IMR-90 (cell line): ENCODE measurements at regions not wholly inside any gene's neighbourhood (a gene's known extent, or its start where the extent isn't known, plus 50 kb on each side); places are given as distances from the start of the nearest gene placed in this dataset.

Experiments used
- ATAC-seq: fragments of 200-7000 bp; cut with Tn5 transposase; 2 replicates; pipeline ENCODE4 v1.9.1; 2020; ENCODE audit warnings: low read depth, mild to moderate bottlenecking, moderate library complexity
- BruUV-seq: library from RNA; stranded (reverse); fragments of 400-500 nt; replicated peaks from 2 replicates; lab custom pipeline; 2021; lab: Mats Ljungman, UMichigan
- CTCF ChIA-PET: fragments of 300-600 bp; formaldehyde crosslinking; extraction: SDS; loops from one replicate; lab custom pipeline; 2021; ENCODE audit warnings: antibody characterized with exemption; lab: Yijun Ruan, JAX
- POLR2A ChIA-PET: fragments of 300-600 bp; sonication (Branson Sonifier 250); formaldehyde crosslinking; loops from one replicate; lab custom pipeline; 2022; ENCODE audit warnings: antibody characterized with exemption; ENCODE audit not compliant: unreplicated experiment; lab: Charles Lee
- DNase-seq: peaks from one replicate; pipeline ENCODE4 v3.0.0; 2013
- H2AFZ ChIP-seq: replicated peaks from 2 replicates; pipeline ENCODE3; 2013; ENCODE audit warnings: low read length, mild to moderate bottlenecking; ENCODE audit not compliant: poor library complexity
- H2AK5ac ChIP-seq: 2 replicates; pipeline ENCODE4 v1.6.1; 2013; ENCODE audit warnings: low read depth, low read length, inconsistent platforms
- H2AK9ac ChIP-seq: replicated peaks from 2 replicates; pipeline ENCODE3; 2013; ENCODE audit warnings: mild to moderate bottlenecking, low read depth, low read length, moderate library complexity; ENCODE audit not compliant: poor library complexity
- H2BK120ac ChIP-seq: 2 replicates; pipeline ENCODE4 v1.6.1; 2013; ENCODE audit warnings: low read depth, low read length, inconsistent platforms
- H2BK15ac ChIP-seq: 3 replicates; pipeline ENCODE4 v1.6.1; 2013; ENCODE audit warnings: low read depth, low read length, inconsistent platforms
- H2BK20ac ChIP-seq: 2 replicates; pipeline ENCODE4 v1.6.1; 2013; ENCODE audit warnings: low read depth, mild to moderate bottlenecking, inconsistent platforms, low read length, moderate library complexity
- H2BK5ac ChIP-seq: 2 replicates; pipeline ENCODE4 v1.6.1; 2013; ENCODE audit warnings: mild to moderate bottlenecking, low read depth, low read length, inconsistent platforms; ENCODE audit not compliant: poor library complexity, severe bottlenecking
- H3K14ac ChIP-seq: replicated peaks from 2 replicates; pipeline ENCODE4 v1.6.1; 2013; ENCODE audit warnings: low read depth, low read length, inconsistent platforms
- H3K18ac ChIP-seq: 2 replicates; pipeline ENCODE4 v1.6.1; 2013; ENCODE audit warnings: low read depth, low read length, control low read depth
- H3K23ac ChIP-seq: 2 replicates; pipeline ENCODE4 v1.6.1; 2013; ENCODE audit warnings: low read depth, low read length, inconsistent platforms
- H3K27ac ChIP-seq: 2 replicates; pipeline ENCODE4 v1.5.1; 2013; ENCODE audit warnings: mild to moderate bottlenecking, control low read depth, low read length; ENCODE audit not compliant: insufficient read depth
- H3K27me3 ChIP-seq: 2 replicates; pipeline ENCODE4 v1.6.1; 2013; ENCODE audit warnings: low read length; ENCODE audit not compliant: control insufficient read depth, insufficient read depth
- H3K36me3 ChIP-seq: 2 replicates; pipeline ENCODE4 v1.6.1; 2013; ENCODE audit warnings: low read length, mixed read lengths; ENCODE audit not compliant: control insufficient read depth, insufficient read depth
- H3K4ac ChIP-seq: 2 replicates; pipeline ENCODE4 v1.6.1; 2013; ENCODE audit warnings: low read depth, low read length, inconsistent platforms
- H3K4me1 ChIP-seq: 2 replicates; pipeline ENCODE4 v1.6.1; 2013; ENCODE audit warnings: low read length, mixed read lengths; ENCODE audit not compliant: control insufficient read depth, insufficient read depth
- H3K4me2 ChIP-seq: 2 replicates; pipeline ENCODE4 v1.6.1; 2013; ENCODE audit warnings: low read depth, mild to moderate bottlenecking, control low read depth, low read length, moderate library complexity
- H3K4me3 ChIP-seq: 2 replicates; pipeline ENCODE4 v1.5.1; 2013; ENCODE audit warnings: low read depth, mild to moderate bottlenecking, control low read depth, low read length, moderate library complexity; ENCODE audit not compliant: insufficient read depth
- H3K56ac ChIP-seq: 2 replicates; pipeline ENCODE4 v1.6.1; 2013; ENCODE audit warnings: low read length, inconsistent platforms; ENCODE audit not compliant: insufficient read depth; ENCODE audit errors: extremely low read depth
- H3K79me1 ChIP-seq, 2 experiments: 2 replicates each; pipeline ENCODE4 v1.6.1; 2013; ENCODE audit warnings: low read length in 2 of 2, inconsistent platforms in 1 of 2, low read depth in 1 of 2
- H3K9ac ChIP-seq: 2 replicates; pipeline ENCODE4 v1.6.1; 2013; ENCODE audit warnings: low read depth, low read length, control low read depth
- H3K9me1 ChIP-seq: 2 replicates; pipeline ENCODE4 v1.6.1; 2013; ENCODE audit warnings: low read length, inconsistent platforms; ENCODE audit not compliant: insufficient read depth
- H3K9me3 ChIP-seq: 2 replicates; pipeline ENCODE4 v1.6.1; 2013; ENCODE audit warnings: low read length; ENCODE audit not compliant: control insufficient read depth, insufficient read depth
- H4K20me1 ChIP-seq: 2 replicates; pipeline ENCODE4 v1.6.1; 2013; ENCODE audit warnings: low read length, inconsistent platforms; ENCODE audit not compliant: insufficient read depth
- H4K5ac ChIP-seq: 2 replicates; pipeline ENCODE4 v1.6.1; 2013; ENCODE audit warnings: mild to moderate bottlenecking, low read depth, low read length, control low read depth
- H4K8ac ChIP-seq, 2 experiments: 2 replicates each; pipeline ENCODE4 v1.6.1; 2013; ENCODE audit warnings: low read depth in 2 of 2, low read length in 2 of 2, control low read depth in 1 of 2, inconsistent platforms in 1 of 2
- H4K91ac ChIP-seq: 2 replicates; pipeline ENCODE4 v1.6.1; 2013; ENCODE audit warnings: low read depth, low read length, inconsistent platforms; ENCODE audit not compliant: insufficient read depth
- BHLHE40 ChIP-seq: fragments of 150-350 bp; IDR thresholded peaks from 2 replicates; pipeline ENCODE4 v1.6.1; 2016; ENCODE audit warnings: mild to moderate bottlenecking, low read depth, low read length
- CHD1 ChIP-seq: IDR thresholded peaks from 2 replicates; pipeline ENCODE4 v1.6.1; 2012; ENCODE audit warnings: low read depth, low read length, improper control_type of control experiment
- FOS ChIP-seq: fragments of 150-350 bp; IDR thresholded peaks from 2 replicates; pipeline ENCODE4 v1.6.1; 2016; ENCODE audit warnings: low read depth, low read length
- MAFK ChIP-seq: IDR thresholded peaks from 2 replicates; pipeline ENCODE4 v1.6.1; 2012; ENCODE audit warnings: low read depth, low read length, improper control_type of control experiment
- NFE2L2 ChIP-seq: fragments of 150-350 bp; IDR thresholded peaks from 2 replicates; pipeline ENCODE4 v1.6.1; 2016; ENCODE audit warnings: low read depth, mild to moderate bottlenecking, low read length
- POLR2A ChIP-seq: IDR thresholded peaks from 2 replicates; pipeline ENCODE4 v1.6.1; 2012; ENCODE audit warnings: mild to moderate bottlenecking, low read depth, low read length
- RFX5 ChIP-seq: IDR thresholded peaks from 2 replicates; pipeline ENCODE4 v1.8.0; 2012; ENCODE audit warnings: low read depth, mild to moderate bottlenecking, low read length, moderate library complexity
- SMC3 ChIP-seq: fragments of 150-350 bp; IDR thresholded peaks from 2 replicates; pipeline ENCODE4 v1.6.1; 2016; ENCODE audit warnings: low read depth, mild to moderate bottlenecking, antibody characterized with exemption, low read length, moderate library complexity
- WGBS, 2 experiments: methylation state at CpG; one replicate each; pipeline versions ENCODE4 v1.1.5 to v1.1.7; 2013; ENCODE audit warnings: missing lambda C conversion rate in 2 of 2; ENCODE audit not compliant: insufficient read length in 1 of 2; ENCODE audit errors: extremely low coverage in 2 of 2; 5-methylcytosine and 5-hydroxymethylcytosine counted together
- dilution Hi-C: fragments of 300-500 bp; cut with HindIII; formaldehyde crosslinking; loops from one replicate; pipeline ENCODE4 v1.14.3; 2018; ENCODE audit warnings: low sequenced_read_pairs; ENCODE audit not compliant: unreplicated experiment
- in situ Hi-C: fragments of 300-500 bp; cut with MboI; formaldehyde crosslinking; loops from 3 replicates; pipeline ENCODE4 v1.14.3; 2019; ENCODE audit warnings: low sequenced_read_pairs, inconsistent platforms, mixed read lengths
- intact Hi-C: fragments of 100-400 bp; cut with micrococcal nuclease; formaldehyde crosslinking; loops from 2 replicates; pipeline ENCODE4 v1.10.0; 2022
- TF ChIP-seq, protein P1 (sequence below): fragments of 150-350 bp; IDR thresholded peaks from 2 replicates; pipeline ENCODE4 v1.6.1; 2017; ENCODE audit warnings: mild to moderate bottlenecking, antibody characterized with exemption, low read length, low read depth

DNA sequence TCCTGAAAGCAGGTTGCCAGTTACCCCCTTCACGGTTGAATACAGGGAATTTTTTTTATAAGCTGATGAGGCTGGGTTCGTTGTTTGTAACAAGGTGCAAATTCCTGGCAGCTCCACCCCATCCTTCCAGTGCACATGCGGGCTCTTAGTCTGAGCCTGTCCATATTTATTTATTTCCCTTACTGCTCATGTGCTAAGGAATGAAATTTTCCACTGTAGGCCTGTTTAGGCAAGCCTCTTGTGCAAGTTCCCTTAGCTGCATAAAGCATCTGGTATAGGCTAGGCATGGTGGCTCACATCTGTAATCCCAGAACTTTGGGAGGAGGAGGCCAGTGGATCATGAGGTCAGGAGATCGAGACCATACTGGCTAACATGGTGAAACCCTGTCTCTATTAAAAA is 560.9 kb upstream of the PCDH9 start:
- no peaks in the 10 kb centered on the region for H3K9me1 ChIP-seq
- no peak overlapping the region for H2BK5ac ChIP-seq
- H3K23ac ChIP-seq = no peak overlapping the region
- no peaks in the 10 kb centered on the region for H3K9me3 ChIP-seq
- no peak overlapping the region for H3K4me2 ChIP-seq
- no peak overlapping the region for H3K27ac ChIP-seq
- no peak overlapping the region for H3K4me3 ChIP-seq
- no peak overlapping the region for H4K91ac ChIP-seq
- DNase-seq (no peak), ATAC-seq (no peak)
- no peak overlapping the region for H2AK9ac ChIP-seq
- dilution Hi-C loops (no loop called here), intact Hi-C loops (no loop called here), in situ Hi-C loops (no loop called here)
- H4K5ac ChIP-seq = no peak overlapping the region
- no peak overlapping the region for H3K9ac ChIP-seq
- H3K14ac ChIP-seq = no peak overlapping the region
- TF ChIP-seq FOS (no peak), SMC3 (no peak), RFX5 (no peak), MAFK (no peak), NFE2L2 (no peak), BHLHE40 (no peak), CHD1 (no peak), POLR2A (no peak)
- TF ChIP-seq, protein P1, sequence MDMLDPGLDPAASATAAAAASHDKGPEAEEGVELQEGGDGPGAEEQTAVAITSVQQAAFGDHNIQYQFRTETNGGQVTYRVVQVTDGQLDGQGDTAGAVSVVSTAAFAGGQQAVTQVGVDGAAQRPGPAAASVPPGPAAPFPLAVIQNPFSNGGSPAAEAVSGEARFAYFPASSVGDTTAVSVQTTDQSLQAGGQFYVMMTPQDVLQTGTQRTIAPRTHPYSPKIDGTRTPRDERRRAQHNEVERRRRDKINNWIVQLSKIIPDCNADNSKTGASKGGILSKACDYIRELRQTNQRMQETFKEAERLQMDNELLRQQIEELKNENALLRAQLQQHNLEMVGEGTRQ = no peak
- ChIA-PET POLR2A (no interaction called here), CTCF (interaction anchor here (0.6 kb wide), 1 partner anchor 20 kb away, joined by 3 read pairs; no protein-coding TSS in a partner anchor)
- no peak overlapping the region for H3K4ac ChIP-seq
- H2AK5ac ChIP-seq = no peak overlapping the region
- no TSS peak for BruUV-seq
- no peaks in the 10 kb centered on the region for H3K79me1 ChIP-seq
- no peak overlapping the region for H2BK20ac ChIP-seq
- H4K8ac ChIP-seq = no peak overlapping the region
- no peaks in the 10 kb centered on the region for H4K20me1 ChIP-seq
- H2AFZ ChIP-seq = no peak overlapping the region
- no CpG with 5 or more reads among the region's 4 CpGs for WGBS, 2 experiments
- no peak overlapping the region for H2BK120ac ChIP-seq
- H3K27me3 ChIP-seq = no peaks in the 10 kb centered on the region
- no peaks in the 10 kb centered on the region for H3K4me1 ChIP-seq
- no peak overlapping the region for H3K18ac ChIP-seq
- no peak overlapping the region for H2BK15ac ChIP-seq
- no peaks in the 10 kb centered on the region for H3K36me3 ChIP-seq
- H3K56ac ChIP-seq = no peak overlapping the region
